H4 (cell line): ENCODE measurements at regions not wholly inside any gene's neighbourhood (a gene's known extent, or its start where the extent isn't known, plus 50 kb on each side); places are given as distances from the start of the nearest gene placed in this dataset.
A peak's percentile ranks its signal among the peaks of the same experiment; 100 is the strongest.

Source experiments
- DNase-seq: peaks from one replicate; pipeline ENCODE4 v3.0.0-alpha.2; 2015; ENCODE audit warnings: low spot score

GRCh38 chr11:39294648-39295047, 2164.8 kb downstream of the LRRC4C start:
- no peak for DNase-seq

GRCh38 chr11:39288011-39288410, 2171.4 kb downstream of the LRRC4C start:
- DNase-seq, result no peak

GRCh38 chr11:39268176-39268690, 2191.2 kb downstream of the LRRC4C start:
- no peak for DNase-seq

- DNase-seq, result no peak
These were observed 2203.8 kb downstream of the LRRC4C start for GRCh38 chr11:39255648-39256047.

GRCh38 chr11:39249566-39250365, 2209.7 kb downstream of the LRRC4C start:
- no peak for DNase-seq

GRCh38 chr11:39247570-39248137, 2211.8 kb downstream of the LRRC4C start:
- no peak for DNase-seq

GRCh38 chr11:39239553-39239952, 2219.9 kb downstream of the LRRC4C start:
- no peak for DNase-seq

- no peak for DNase-seq
These were observed 2222.5 kb downstream of the LRRC4C start for GRCh38 chr11:39236916-39237315.

GRCh38 chr11:39221550-39222138, 2237.8 kb downstream of the LRRC4C start:
- DNase-seq, result no peak

GRCh38 chr11:39220501-39221230, 2238.8 kb downstream of the LRRC4C start:
- no peak for DNase-seq

- DNase-seq, result no peak
These were observed 2239.4 kb downstream of the LRRC4C start for GRCh38 chr11:39220069-39220468.

- no peak for DNase-seq
These were observed 2249.5 kb downstream of the LRRC4C start for GRCh38 chr11:39209981-39210380.

GRCh38 chr11:39205236-39205995, 2254.0 kb downstream of the LRRC4C start:
- no peak for DNase-seq

- no peak for DNase-seq
These were observed 2266.8 kb downstream of the LRRC4C start for GRCh38 chr11:39192671-39193070.

GRCh38 chr11:39190751-39191150, 2268.7 kb downstream of the LRRC4C start:
- DNase-seq, result no peak

- DNase-seq, result no peak
These were observed 2281.8 kb downstream of the LRRC4C start for GRCh38 chr11:39177678-39178077.

- peak; percentile 39 for DNase-seq
These were observed 2284.5 kb downstream of the LRRC4C start for GRCh38 chr11:39174965-39175364.

- DNase-seq, result no peak
These were observed 2285.3 kb downstream of the LRRC4C start for GRCh38 chr11:39174196-39174595.

GRCh38 chr11:39165021-39165420, 2294.4 kb downstream of the LRRC4C start:
- DNase-seq, result no peak

- peak; percentile 29 for DNase-seq
These were observed 2310.2 kb downstream of the LRRC4C start for GRCh38 chr11:39149214-39149613.

- DNase-seq, result no peak
These were observed 2314.1 kb downstream of the LRRC4C start for GRCh38 chr11:39145346-39145745.
